HG03060 (cell line): ENCODE measurements at regions not wholly inside any gene's neighbourhood (a gene's known extent, or its start where the extent isn't known, plus 50 kb on each side); places are given as distances from the start of the nearest gene placed in this dataset.

Experiments used
- ATAC-seq: cut with Tn5 transposase; IDR thresholded peaks from one replicate; pipeline ENCODE4 v1.9.1; 2021; ENCODE audit warnings: low read depth, moderate number of reproducible peaks; ENCODE audit not compliant: unreplicated experiment

- ATAC-seq: no peak
Observed at GRCh38 chr2:150989969-150990368, 271.7 kb downstream of the RBM43 start.

GRCh38 chr2:150985741-150986140 is 275.9 kb downstream of the RBM43 start:
- no peak for ATAC-seq

DNA sequence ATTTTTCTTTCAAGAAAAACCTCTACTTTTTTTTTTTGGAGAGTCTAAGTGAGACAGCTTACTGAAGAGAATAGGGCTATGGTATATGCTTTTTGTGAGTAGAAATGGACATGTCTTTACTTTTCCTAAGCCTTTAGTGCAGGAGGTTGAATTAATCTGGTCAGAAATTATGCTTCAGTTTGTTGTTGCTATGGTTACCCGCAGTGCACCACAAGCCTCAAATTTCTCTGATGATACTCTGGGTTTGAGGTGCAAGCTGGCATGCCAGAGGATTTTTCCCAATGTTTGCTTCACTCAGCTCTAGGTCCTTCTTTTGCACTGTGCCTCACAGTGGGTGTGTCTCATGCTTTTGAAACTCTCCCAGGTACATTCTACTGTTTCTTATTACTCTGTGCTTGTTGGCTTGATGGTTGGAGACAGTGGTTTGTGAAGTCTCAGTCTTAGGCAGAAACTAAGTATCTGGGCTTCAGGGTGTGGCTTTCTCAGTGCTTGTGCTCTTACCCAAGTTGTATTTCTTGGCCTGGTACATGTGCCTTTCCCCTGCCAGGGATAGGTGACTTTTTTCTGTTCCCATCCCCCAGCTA is 278.3 kb downstream of the RBM43 start:
- no peak for ATAC-seq

DNA sequence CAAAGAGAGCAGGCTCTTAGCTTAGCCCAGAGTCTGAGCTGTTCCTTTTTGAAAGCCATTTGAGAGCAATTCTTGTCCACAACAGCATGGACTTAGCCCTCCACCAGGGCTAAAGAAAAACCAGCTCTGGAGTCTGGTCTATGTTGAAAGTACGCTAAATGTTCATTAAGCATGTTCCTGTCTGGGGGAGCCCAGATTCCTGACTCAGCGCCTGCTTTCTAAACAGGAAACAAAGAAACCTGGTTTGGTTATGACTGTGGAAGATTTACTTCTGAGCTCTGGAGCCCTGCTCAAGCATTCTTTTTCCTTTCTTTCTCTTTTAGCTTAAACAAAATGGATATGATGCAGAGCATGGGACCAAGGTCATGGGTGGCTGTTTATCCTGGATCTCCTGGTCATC is 279.8 kb downstream of the RBM43 start:
- ATAC-seq: no peak

DNA sequence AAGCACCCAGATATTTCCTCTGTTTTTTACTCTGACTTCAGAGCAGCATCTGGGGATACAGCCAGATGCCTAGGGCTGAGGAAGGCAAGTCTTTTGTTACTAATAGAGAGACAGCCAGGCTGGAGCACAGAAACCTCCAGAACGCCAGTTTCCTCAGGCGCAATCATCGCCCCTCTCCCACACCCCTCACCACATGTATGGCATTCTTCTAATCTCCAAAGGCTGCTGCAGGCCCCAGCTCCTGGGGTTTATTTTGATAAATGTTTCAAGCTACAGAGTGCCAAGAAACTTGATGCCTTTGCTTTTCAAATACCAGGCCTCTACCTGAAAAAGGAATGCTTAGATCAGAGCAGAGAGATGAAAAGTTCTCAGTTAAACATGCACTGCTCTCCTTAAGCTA is 283.6 kb downstream of the RBM43 start:
- ATAC-seq: no peak

- ATAC-seq: no peak
Observed at GRCh38 chr2:150977296-150977695, 284.4 kb downstream of the RBM43 start.

GRCh38 chr2:150976604-150977003 is 285.1 kb downstream of the RBM43 start:
- no peak for ATAC-seq

DNA sequence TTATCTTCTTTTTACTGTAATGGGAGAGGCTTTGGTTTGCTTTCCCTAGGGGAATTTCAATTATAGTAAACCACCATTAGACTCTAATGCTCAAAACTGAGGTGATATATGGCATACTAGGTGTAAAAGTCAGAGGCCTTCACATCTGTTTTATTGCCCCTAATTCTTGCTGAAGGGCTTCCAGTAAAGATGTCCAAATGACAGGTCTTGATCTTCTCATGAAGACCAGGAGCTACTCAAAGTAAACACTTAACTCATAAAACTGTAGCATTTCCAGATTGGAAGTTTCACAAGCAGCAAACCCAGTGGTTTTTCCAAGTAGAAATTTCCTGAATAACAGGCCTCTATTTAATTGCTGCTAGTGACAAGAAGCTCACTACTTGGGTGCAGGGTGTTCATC is 286.8 kb downstream of the RBM43 start:
- ATAC-seq: no peak

- ATAC-seq: no peak
Observed at GRCh38 chr2:150974234-150974633, 287.4 kb downstream of the RBM43 start.

GRCh38 chr2:150971910-150972309 is 289.8 kb downstream of the RBM43 start:
- ATAC-seq: no peak

GRCh38 chr2:150963336-150963735 is 298.3 kb downstream of the RBM43 start:
- no peak for ATAC-seq

DNA sequence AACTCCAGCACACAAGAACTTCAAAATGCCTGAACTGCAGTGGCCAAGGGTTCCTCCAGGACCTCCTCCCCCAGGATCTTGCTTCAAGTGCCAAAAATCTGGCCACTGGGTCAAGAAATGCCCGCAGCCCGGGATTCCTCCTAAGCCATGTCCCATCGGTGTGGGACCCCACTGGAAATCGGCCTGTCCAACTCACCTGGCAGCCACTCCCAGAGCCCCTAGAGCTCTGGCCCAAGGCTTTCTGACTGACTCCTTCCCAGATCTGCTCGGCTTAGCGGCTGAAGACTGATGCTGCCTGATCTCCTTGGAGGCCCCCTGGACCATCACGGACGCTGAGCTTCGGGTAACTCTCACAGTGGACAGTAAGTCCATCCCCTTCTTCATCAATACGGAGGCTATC is 306.4 kb downstream of the RBM43 start:
- no peak for ATAC-seq

GRCh38 chr2:150946831-150947230 is 314.8 kb downstream of the RBM43 start:
- no peak for ATAC-seq

- peak; percentile 63 for ATAC-seq
Observed at GRCh38 chr2:150944315-150944714, 317.3 kb downstream of the RBM43 start.

GRCh38 chr2:150939087-150939486 is 322.6 kb downstream of the RBM43 start:
- ATAC-seq: no peak

DNA sequence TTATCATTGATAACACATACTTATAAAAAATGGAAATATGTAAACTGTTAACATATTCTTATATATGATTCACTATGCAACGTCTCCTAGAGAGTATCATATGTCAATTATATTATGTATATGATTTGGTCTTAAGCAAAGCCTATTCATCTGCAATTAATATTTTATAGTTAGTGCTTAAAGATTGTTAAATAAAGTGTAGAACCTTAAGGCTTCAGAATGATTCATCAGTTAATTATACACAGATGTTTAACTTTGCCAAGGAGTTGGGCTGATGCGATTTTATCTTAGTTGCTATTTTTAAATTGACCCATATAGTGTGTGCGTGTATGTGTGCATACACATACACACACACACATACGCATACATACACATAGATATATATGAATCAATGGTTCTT is 323.1 kb downstream of the RBM43 start:
- no peak for ATAC-seq

- ATAC-seq: no peak
Observed at GRCh38 chr2:150937030-150937429, 324.6 kb downstream of the RBM43 start.

- ATAC-seq: no peak
Observed at GRCh38 chr2:150931451-150931850, 330.2 kb downstream of the RBM43 start.

- no peak for ATAC-seq
Observed at GRCh38 chr2:150925611-150926010, 336.1 kb downstream of the RBM43 start.

- no peak for ATAC-seq
Observed at GRCh38 chr2:150924878-150925277, 336.8 kb downstream of the RBM43 start.

DNA sequence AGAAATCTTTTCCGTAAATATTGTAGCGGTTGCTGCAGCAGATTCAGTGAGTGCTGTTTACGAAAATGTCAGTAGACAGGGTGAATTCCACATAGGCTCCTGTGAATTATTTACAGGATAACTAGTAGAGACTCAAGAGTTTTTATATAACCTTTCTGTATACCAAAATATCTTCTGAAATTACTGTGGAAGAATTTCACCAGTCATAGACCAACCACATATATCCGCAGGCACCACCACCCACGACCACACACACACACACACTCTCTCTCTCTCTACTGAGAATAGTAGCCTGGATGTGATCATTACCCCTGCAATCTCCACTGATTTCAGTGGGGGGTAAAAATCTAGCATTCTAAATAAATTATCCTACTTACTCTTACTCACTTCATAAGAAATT is 341.8 kb downstream of the RBM43 start:
- ATAC-seq: no peak

DNA sequence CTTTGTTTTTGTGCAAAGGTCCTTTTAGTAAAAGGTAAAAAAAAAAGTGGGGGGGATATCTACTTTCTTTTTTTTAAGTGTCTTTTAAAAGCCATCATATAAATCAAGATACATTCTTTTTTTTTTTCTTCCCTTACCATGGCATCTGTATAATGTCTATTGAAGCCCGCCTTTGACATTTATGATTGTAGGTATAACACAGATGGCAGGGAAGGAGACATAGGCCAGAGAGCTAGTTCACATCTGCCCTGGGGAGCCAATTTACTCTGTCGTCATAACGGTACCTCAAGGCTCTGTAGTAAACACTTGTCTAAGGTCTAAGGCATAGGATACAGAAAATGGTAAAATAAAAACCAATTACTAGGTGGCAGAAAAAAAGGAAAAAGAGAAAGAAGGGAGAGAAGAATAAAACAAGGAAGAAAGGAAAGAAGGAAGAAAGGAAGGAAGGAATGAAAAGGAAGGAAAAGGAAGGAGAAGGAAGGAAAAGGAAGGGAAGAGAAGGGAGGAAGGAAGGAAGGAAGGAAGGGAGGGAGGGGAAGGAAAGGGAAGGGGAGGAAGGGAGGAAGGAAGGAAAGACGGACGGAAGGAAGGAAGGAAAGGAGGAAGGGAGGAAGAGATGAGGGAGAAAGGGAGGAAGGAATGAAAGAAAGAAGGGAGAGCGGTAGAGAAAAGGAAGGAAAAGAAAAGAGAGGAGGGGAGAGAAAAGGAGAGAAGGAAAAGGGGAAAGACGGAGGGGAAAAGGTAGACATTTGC is 343.5 kb downstream of the RBM43 start:
- ATAC-seq: no peak
